ENCODE measurements at regions not wholly inside any gene's neighbourhood (a gene's known extent, or its start where the extent isn't known, plus 50 kb on each side); places are given as distances from the start of the nearest gene placed in this dataset.
A peak's percentile ranks its signal among the peaks of the same experiment; 100 is the strongest.

GRCh38 chr1:224493269-224493668 lies 58.7 kb upstream of the WDR26 start:
- H3K4me3 ChIP-seq (ENCODE audit: low read length), result no peak overlapping the region
- H3K4me2 ChIP-seq (ENCODE audit: low read length), result no peak overlapping the region
- H3K9me3 ChIP-seq (ENCODE audit: insufficient read depth, low read length), result peaks cover 11% of the 10 kb centered on the region; the same call in 1 of the 2 replicates
- TF ChIP-seq CTCF (IDR thresholded peaks at IDR 0.05; ENCODE audit: low read depth, low read length) (no peak), EZH2phosphoT487 (IDR thresholded peaks at IDR 0.05; ENCODE audit: low read depth) (no peak)
- H3K4me1 ChIP-seq (ENCODE audit: low read length), result peaks cover 56% of the 10 kb centered on the region
- no peaks in the 10 kb centered on the region for H3K79me2 ChIP-seq (ENCODE audit: low read length)
- H3K36me3 ChIP-seq (replicated peaks; ENCODE audit: low read depth, low read length), result peaks cover 20% of the 10 kb centered on the region
- H3K27ac ChIP-seq (ENCODE audit: low read length), result no peak overlapping the region
- no peaks in the 10 kb centered on the region for H3K27me3 ChIP-seq (ENCODE audit: low read depth, low read length)
- H3K9ac ChIP-seq (ENCODE audit: low read length), result no peak overlapping the region
- H4K20me1 ChIP-seq (ENCODE audit: insufficient read depth, low read length), result no peaks in the 10 kb centered on the region
- H2AFZ ChIP-seq (ENCODE audit: low read depth, low read length), result no peak overlapping the region

DNA sequence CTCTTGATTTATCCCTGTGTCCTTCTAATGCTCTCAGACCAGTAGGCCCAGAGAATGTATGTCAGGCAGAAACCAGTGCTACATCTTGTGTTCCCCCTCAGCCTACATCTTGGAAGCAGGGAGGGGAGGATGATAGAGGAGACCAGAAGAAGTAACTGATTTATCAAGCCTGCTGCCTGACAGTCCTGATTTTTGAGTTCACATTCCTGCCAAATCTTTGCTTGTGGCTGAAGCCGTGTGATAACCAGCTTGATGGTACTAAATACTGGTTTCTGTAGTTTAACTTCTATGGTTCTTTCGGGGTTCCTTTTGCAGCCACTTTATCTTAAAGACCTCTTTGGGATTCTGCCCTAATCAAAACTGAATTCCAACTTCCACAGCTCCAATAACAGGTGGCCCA lies 59.7 kb upstream of the WDR26 start:
- H3K4me3 ChIP-seq (ENCODE audit: low read length), result no peak overlapping the region
- peaks cover 13% of the 10 kb centered on the region for H3K36me3 ChIP-seq (replicated peaks; ENCODE audit: low read depth, low read length)
- no peak overlapping the region for H2AFZ ChIP-seq (ENCODE audit: low read depth, low read length)
- no peak overlapping the region for H3K9ac ChIP-seq (ENCODE audit: low read length)
- no peak overlapping the region for H3K27ac ChIP-seq (ENCODE audit: low read length)
- H3K9me3 ChIP-seq (ENCODE audit: insufficient read depth, low read length), result peaks cover 7% of the 10 kb centered on the region; the same call in 1 of the 2 replicates
- no peaks in the 10 kb centered on the region for H3K27me3 ChIP-seq (ENCODE audit: low read depth, low read length)
- no peaks in the 10 kb centered on the region for H4K20me1 ChIP-seq (ENCODE audit: insufficient read depth, low read length)
- H3K4me1 ChIP-seq (ENCODE audit: low read length), result peaks cover 57% of the 10 kb centered on the region
- H3K79me2 ChIP-seq (ENCODE audit: low read length), result no peaks in the 10 kb centered on the region
- no peak overlapping the region for H3K4me2 ChIP-seq (ENCODE audit: low read length)
- no peak for TF ChIP-seq CTCF (IDR thresholded peaks at IDR 0.05; ENCODE audit: low read depth, low read length)
- TF ChIP-seq EZH2phosphoT487 (IDR thresholded peaks at IDR 0.05; ENCODE audit: low read depth), result no peak

GRCh38 chr1:224495866-224496265 lies 61.3 kb upstream of the WDR26 start:
- Histone ChIP-seq H3K9ac (ENCODE audit: low read length) (peak overlapping the region; percentile 53), H4K20me1 (ENCODE audit: insufficient read depth, low read length) (no peaks in the 10 kb centered on the region), H3K27ac (ENCODE audit: low read length) (peak overlapping the region; percentile 92), H3K4me3 (ENCODE audit: low read length) (peak overlapping the region; percentile 42), H3K27me3 (ENCODE audit: low read depth, low read length) (no peaks in the 10 kb centered on the region), H3K4me1 (ENCODE audit: low read length) (peaks cover 49% of the 10 kb centered on the region), H3K36me3 (replicated peaks; ENCODE audit: low read depth, low read length) (peaks cover 7% of the 10 kb centered on the region), H3K9me3 (ENCODE audit: insufficient read depth, low read length) (peaks cover 4% of the 10 kb centered on the region; the same call in 1 of the 2 replicates), H3K4me2 (ENCODE audit: low read length) (peak overlapping the region; percentile 74), H2AFZ (ENCODE audit: low read depth, low read length) (peak overlapping the region; percentile 64), H3K79me2 (ENCODE audit: low read length) (no peaks in the 10 kb centered on the region)
- TF ChIP-seq EZH2phosphoT487 (IDR thresholded peaks at IDR 0.05; ENCODE audit: low read depth) (no peak), CTCF (IDR thresholded peaks at IDR 0.05; ENCODE audit: low read depth, low read length) (no peak)

GRCh38 chr1:224496826-224497225 lies 62.2 kb upstream of the WDR26 start:
- Histone ChIP-seq H3K4me1 (ENCODE audit: low read length) (peaks cover 46% of the 10 kb centered on the region), H3K36me3 (replicated peaks; ENCODE audit: low read depth, low read length) (peaks cover 7% of the 10 kb centered on the region), H3K27ac (ENCODE audit: low read length) (peak overlapping the region; percentile 92), H2AFZ (ENCODE audit: low read depth, low read length) (no peak overlapping the region), H3K4me2 (ENCODE audit: low read length) (peak overlapping the region; percentile 74), H3K79me2 (ENCODE audit: low read length) (no peaks in the 10 kb centered on the region), H3K4me3 (ENCODE audit: low read length) (peak overlapping the region; percentile 42; the same call in 1 of the 2 replicates), H3K9me3 (ENCODE audit: insufficient read depth, low read length) (peaks cover 4% of the 10 kb centered on the region; the same call in 1 of the 2 replicates), H3K27me3 (ENCODE audit: low read depth, low read length) (no peaks in the 10 kb centered on the region), H3K9ac (ENCODE audit: low read length) (no peak overlapping the region; the same call in 1 of the 2 replicates), H4K20me1 (ENCODE audit: insufficient read depth, low read length) (no peaks in the 10 kb centered on the region)
- TF ChIP-seq EZH2phosphoT487 (IDR thresholded peaks at IDR 0.05; ENCODE audit: low read depth) (no peak), CTCF (IDR thresholded peaks at IDR 0.05; ENCODE audit: low read depth, low read length) (no peak)

All from OCI-LY3 (cell line).